ENCODE measurements at regions not wholly inside any gene's neighbourhood (a gene's known extent, or its start where the extent isn't known, plus 50 kb on each side); places are given as distances from the start of the nearest gene placed in this dataset.

- no peaks in the 10 kb centered on the region for H3K36me3 ChIP-seq (ENCODE audit: control insufficient read depth in 1 of 2, insufficient read depth in 2 of 2, low read length in 2 of 2)
- H3K4me3 ChIP-seq (ENCODE audit: low read depth in 1 of 2, low read length in 2 of 2) = no peak overlapping the region
- no peaks in the 10 kb centered on the region for H3K27me3 ChIP-seq (ENCODE audit: low read depth, low read length)
- H3K27ac ChIP-seq (ENCODE audit: low read length) = no peak overlapping the region
- H3K9me3 ChIP-seq (ENCODE audit: control insufficient read depth in 1 of 2, low read length in 2 of 2) = no peaks in the 10 kb centered on the region
- no peaks in the 10 kb centered on the region for H3K4me1 ChIP-seq (ENCODE audit: control insufficient read depth in 1 of 2, insufficient read depth in 2 of 2, low read length in 2 of 2)
These were observed 484.9 kb downstream of the GPAM start for GRCh38 chr10:111698711-111699110.

DNA sequence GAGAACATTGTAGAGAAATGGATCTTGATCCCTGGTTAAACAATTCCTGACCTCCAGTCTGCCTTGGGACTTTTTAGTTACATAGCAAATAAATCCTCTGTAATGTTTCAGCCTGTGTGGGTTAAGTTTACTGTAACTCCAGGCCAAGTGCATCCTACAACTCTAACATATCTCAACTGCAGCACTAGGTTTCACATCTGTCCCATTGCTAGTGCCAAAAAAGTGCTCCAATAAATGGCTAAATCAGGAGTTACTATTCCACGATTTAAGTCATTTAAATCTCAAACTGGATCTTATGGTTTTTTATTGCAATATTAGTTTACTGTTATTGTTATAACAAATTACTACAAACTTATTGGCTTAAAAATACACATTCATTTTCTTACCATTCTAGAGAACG is 479.6 kb downstream of the GPAM start:
- no peaks in the 10 kb centered on the region for H3K4me1 ChIP-seq (ENCODE audit: control insufficient read depth in 1 of 2, insufficient read depth in 2 of 2, low read length in 2 of 2)
- no peaks in the 10 kb centered on the region for H3K36me3 ChIP-seq (ENCODE audit: control insufficient read depth in 1 of 2, insufficient read depth in 2 of 2, low read length in 2 of 2)
- H3K9me3 ChIP-seq (ENCODE audit: control insufficient read depth in 1 of 2, low read length in 2 of 2) = no peaks in the 10 kb centered on the region
- H3K4me3 ChIP-seq (ENCODE audit: low read depth in 1 of 2, low read length in 2 of 2) = no peak overlapping the region
- H3K27ac ChIP-seq (ENCODE audit: low read length) = no peak overlapping the region
- no peaks in the 10 kb centered on the region for H3K27me3 ChIP-seq (ENCODE audit: low read depth, low read length)

GRCh38 chr10:111705021-111705420 is 478.5 kb downstream of the GPAM start:
- Histone ChIP-seq H3K4me1 (ENCODE audit: control insufficient read depth in 1 of 2, insufficient read depth in 2 of 2, low read length in 2 of 2) (no peaks in the 10 kb centered on the region), H3K27ac (ENCODE audit: low read length) (no peak overlapping the region), H3K36me3 (ENCODE audit: control insufficient read depth in 1 of 2, insufficient read depth in 2 of 2, low read length in 2 of 2) (no peaks in the 10 kb centered on the region), H3K9me3 (ENCODE audit: control insufficient read depth in 1 of 2, low read length in 2 of 2) (no peaks in the 10 kb centered on the region), H3K4me3 (ENCODE audit: low read depth in 1 of 2, low read length in 2 of 2) (no peak overlapping the region), H3K27me3 (ENCODE audit: low read depth, low read length) (no peaks in the 10 kb centered on the region)

DNA sequence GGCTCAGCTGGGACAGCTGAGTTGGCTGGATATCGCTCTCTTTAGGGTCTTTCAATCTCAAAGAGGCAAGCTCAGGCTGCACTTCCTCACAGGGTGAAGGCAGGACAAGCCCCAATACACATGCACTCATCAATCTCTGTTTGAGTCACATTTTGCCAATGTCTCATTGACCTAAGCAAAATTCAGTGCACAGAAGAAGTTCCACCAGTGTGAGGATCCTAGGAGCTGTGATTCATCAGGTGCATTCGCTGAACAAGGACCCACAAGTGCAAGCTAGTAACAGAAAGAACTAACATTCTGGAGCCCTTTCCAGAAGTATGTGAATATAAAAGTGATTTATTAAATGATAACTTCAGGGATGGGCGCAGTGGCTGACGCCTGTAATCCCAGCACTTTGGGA is 477.2 kb downstream of the GPAM start:
- Histone ChIP-seq H3K27me3 (ENCODE audit: low read depth, low read length) (no peaks in the 10 kb centered on the region), H3K36me3 (ENCODE audit: control insufficient read depth in 1 of 2, insufficient read depth in 2 of 2, low read length in 2 of 2) (no peaks in the 10 kb centered on the region), H3K4me3 (ENCODE audit: low read depth in 1 of 2, low read length in 2 of 2) (no peak overlapping the region), H3K4me1 (ENCODE audit: control insufficient read depth in 1 of 2, insufficient read depth in 2 of 2, low read length in 2 of 2) (no peaks in the 10 kb centered on the region), H3K27ac (ENCODE audit: low read length) (no peak overlapping the region), H3K9me3 (ENCODE audit: control insufficient read depth in 1 of 2, low read length in 2 of 2) (no peaks in the 10 kb centered on the region)

DNA sequence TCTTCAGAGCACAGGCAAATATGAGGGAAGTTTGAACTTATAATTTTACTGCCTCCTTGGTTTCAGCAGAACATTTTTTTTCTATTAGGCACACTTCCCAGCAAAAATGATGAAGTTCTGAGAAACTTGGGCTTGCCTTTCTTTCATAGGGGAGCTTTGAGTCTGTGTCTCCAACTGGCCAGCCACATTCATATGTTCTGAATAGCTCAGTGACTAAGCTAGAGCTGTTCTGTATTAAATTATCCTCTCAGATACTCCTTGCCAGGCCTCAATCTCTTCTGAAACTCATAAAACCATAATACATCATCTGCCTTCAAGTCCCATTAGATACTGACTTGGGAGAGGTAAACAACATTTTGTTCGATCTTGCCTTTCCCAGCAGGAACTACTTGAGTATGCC is 476.5 kb downstream of the GPAM start:
- H3K27me3 ChIP-seq (ENCODE audit: low read depth, low read length) = no peaks in the 10 kb centered on the region
- H3K9me3 ChIP-seq (ENCODE audit: control insufficient read depth in 1 of 2, low read length in 2 of 2) = no peaks in the 10 kb centered on the region
- no peaks in the 10 kb centered on the region for H3K36me3 ChIP-seq (ENCODE audit: control insufficient read depth in 1 of 2, insufficient read depth in 2 of 2, low read length in 2 of 2)
- H3K4me1 ChIP-seq (ENCODE audit: control insufficient read depth in 1 of 2, insufficient read depth in 2 of 2, low read length in 2 of 2) = no peaks in the 10 kb centered on the region
- H3K4me3 ChIP-seq (ENCODE audit: low read depth in 1 of 2, low read length in 2 of 2) = no peak overlapping the region
- no peak overlapping the region for H3K27ac ChIP-seq (ENCODE audit: low read length)

GRCh38 chr10:111709603-111710002 is 474.0 kb downstream of the GPAM start:
- Histone ChIP-seq H3K27me3 (ENCODE audit: low read depth, low read length) (no peaks in the 10 kb centered on the region), H3K27ac (ENCODE audit: low read length) (no peak overlapping the region), H3K36me3 (ENCODE audit: control insufficient read depth in 1 of 2, insufficient read depth in 2 of 2, low read length in 2 of 2) (no peaks in the 10 kb centered on the region)

DNA sequence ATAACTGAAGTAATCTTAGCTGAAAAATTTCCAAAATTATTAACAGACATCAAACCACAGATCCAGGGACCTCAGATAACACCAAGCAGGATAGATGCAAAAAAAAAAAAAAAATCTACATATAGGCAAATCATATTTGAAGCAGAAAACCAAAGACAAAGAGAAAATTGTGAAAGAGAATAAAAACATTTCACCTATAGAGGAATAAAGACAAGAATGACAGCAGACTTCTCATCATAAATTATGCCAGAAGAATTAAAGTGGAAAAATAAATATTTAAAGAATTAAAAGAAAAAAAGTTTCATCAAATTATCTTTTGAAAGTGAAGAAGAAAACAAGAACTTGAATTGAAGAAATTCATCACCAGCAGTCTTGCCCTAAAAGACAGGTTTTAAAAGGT is 467.5 kb downstream of the GPAM start:
- Histone ChIP-seq H3K9me3 (ENCODE audit: control insufficient read depth in 1 of 2, low read length in 2 of 2) (peaks cover 4 to 32% of the 10 kb centered on the region in 2 donors), H3K4me3 (ENCODE audit: low read depth in 1 of 2, low read length in 2 of 2) (no peak overlapping the region), H3K27ac (ENCODE audit: low read length) (no peak overlapping the region), H3K4me1 (ENCODE audit: control insufficient read depth in 1 of 2, insufficient read depth in 2 of 2, low read length in 2 of 2) (no peaks in the 10 kb centered on the region), H3K36me3 (ENCODE audit: control insufficient read depth in 1 of 2, insufficient read depth in 2 of 2, low read length in 2 of 2) (no peaks in the 10 kb centered on the region), H3K27me3 (ENCODE audit: low read depth, low read length) (no peaks in the 10 kb centered on the region)

More at GRCh38 chr10:111709603-111710002, 474.0 kb downstream of the GPAM start:
- Histone ChIP-seq H3K4me1 (ENCODE audit: control insufficient read depth in 1 of 2, insufficient read depth in 2 of 2, low read length in 2 of 2) (no peaks in the 10 kb centered on the region), H3K4me3 (ENCODE audit: low read depth in 1 of 2, low read length in 2 of 2) (no peak overlapping the region), H3K9me3 (ENCODE audit: control insufficient read depth in 1 of 2, low read length in 2 of 2) (peaks cover 0 to 12% of the 10 kb centered on the region in 2 donors)

- Histone ChIP-seq H3K36me3 (ENCODE audit: control insufficient read depth in 1 of 2, insufficient read depth in 2 of 2, low read length in 2 of 2) (no peaks in the 10 kb centered on the region), H3K27me3 (ENCODE audit: low read depth, low read length) (no peaks in the 10 kb centered on the region), H3K4me3 (ENCODE audit: low read depth in 1 of 2, low read length in 2 of 2) (no peak overlapping the region), H3K27ac (ENCODE audit: low read length) (no peak overlapping the region), H3K9me3 (ENCODE audit: control insufficient read depth in 1 of 2, low read length in 2 of 2) (peaks cover 0 to 1% of the 10 kb centered on the region in 2 donors), H3K4me1 (ENCODE audit: control insufficient read depth in 1 of 2, insufficient read depth in 2 of 2, low read length in 2 of 2) (no peaks in the 10 kb centered on the region)
These were observed 459.4 kb downstream of the GPAM start for GRCh38 chr10:111724121-111724520.

DNA sequence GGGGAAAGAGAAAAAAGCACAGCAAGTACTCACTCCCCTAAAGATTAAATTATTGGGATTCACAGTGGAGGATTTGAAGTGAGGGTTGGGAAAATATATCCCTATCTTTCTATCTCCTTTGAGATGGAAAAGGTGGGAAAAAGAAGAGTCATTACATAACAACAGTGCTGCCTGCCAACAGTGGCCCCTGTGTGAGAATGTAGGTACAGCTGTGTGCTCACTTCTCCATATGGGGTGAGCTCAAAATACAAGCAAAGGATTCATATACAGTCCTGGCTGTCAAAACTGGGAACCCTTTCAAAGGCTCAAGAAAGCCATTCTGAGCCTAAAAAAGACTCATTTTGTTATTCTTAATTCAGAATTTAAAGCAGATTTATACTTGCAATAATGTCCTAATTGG is 458.5 kb downstream of the GPAM start:
- no peaks in the 10 kb centered on the region for H3K27me3 ChIP-seq (ENCODE audit: low read depth, low read length)
- no peaks in the 10 kb centered on the region for H3K36me3 ChIP-seq (ENCODE audit: control insufficient read depth in 1 of 2, insufficient read depth in 2 of 2, low read length in 2 of 2)
- no peaks in the 10 kb centered on the region for H3K9me3 ChIP-seq (ENCODE audit: control insufficient read depth in 1 of 2, low read length in 2 of 2)
- H3K4me3 ChIP-seq (ENCODE audit: low read depth in 1 of 2, low read length in 2 of 2) = no peak overlapping the region
- no peak overlapping the region for H3K27ac ChIP-seq (ENCODE audit: low read length)
- H3K4me1 ChIP-seq (ENCODE audit: control insufficient read depth in 1 of 2, insufficient read depth in 2 of 2, low read length in 2 of 2) = no peaks in the 10 kb centered on the region

- H3K9me3 ChIP-seq (ENCODE audit: control insufficient read depth in 1 of 2, low read length in 2 of 2) = no peaks in the 10 kb centered on the region
- H3K27ac ChIP-seq (ENCODE audit: low read length) = no peak overlapping the region
- H3K36me3 ChIP-seq (ENCODE audit: control insufficient read depth in 1 of 2, insufficient read depth in 2 of 2, low read length in 2 of 2) = no peaks in the 10 kb centered on the region
- no peak overlapping the region for H3K4me3 ChIP-seq (ENCODE audit: low read depth in 1 of 2, low read length in 2 of 2)
- no peaks in the 10 kb centered on the region for H3K27me3 ChIP-seq (ENCODE audit: low read depth, low read length)
- no peaks in the 10 kb centered on the region for H3K4me1 ChIP-seq (ENCODE audit: control insufficient read depth in 1 of 2, insufficient read depth in 2 of 2, low read length in 2 of 2)
These were observed 451.3 kb downstream of the GPAM start for GRCh38 chr10:111732166-111732785.

GRCh38 chr10:111739125-111739873 is 444.3 kb downstream of the GPAM start:
- Histone ChIP-seq H3K4me3 (ENCODE audit: low read depth in 1 of 2, low read length in 2 of 2) (no peak overlapping the region), H3K9me3 (ENCODE audit: control insufficient read depth in 1 of 2, low read length in 2 of 2) (no peaks in the 10 kb centered on the region), H3K36me3 (ENCODE audit: control insufficient read depth in 1 of 2, insufficient read depth in 2 of 2, low read length in 2 of 2) (no peaks in the 10 kb centered on the region), H3K27ac (ENCODE audit: low read length) (no peak overlapping the region), H3K4me1 (ENCODE audit: control insufficient read depth in 1 of 2, insufficient read depth in 2 of 2, low read length in 2 of 2) (no peaks in the 10 kb centered on the region), H3K27me3 (ENCODE audit: low read depth, low read length) (no peaks in the 10 kb centered on the region)

DNA sequence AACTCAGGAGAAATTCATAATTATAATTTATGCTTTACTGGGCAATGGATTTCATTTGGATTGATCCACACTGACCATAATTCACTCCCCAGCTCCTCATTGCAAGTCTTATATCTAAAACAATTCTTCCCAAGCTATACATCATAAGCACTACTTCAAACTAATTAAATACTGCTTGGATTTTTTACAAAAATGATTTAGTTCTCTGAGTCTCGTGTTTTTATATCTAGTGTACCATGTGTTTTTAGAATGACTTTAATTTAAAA is 443.8 kb downstream of the GPAM start:
- Histone ChIP-seq H3K36me3 (ENCODE audit: control insufficient read depth in 1 of 2, insufficient read depth in 2 of 2, low read length in 2 of 2) (no peaks in the 10 kb centered on the region), H3K27me3 (ENCODE audit: low read depth, low read length) (no peaks in the 10 kb centered on the region), H3K4me1 (ENCODE audit: control insufficient read depth in 1 of 2, insufficient read depth in 2 of 2, low read length in 2 of 2) (no peaks in the 10 kb centered on the region), H3K27ac (ENCODE audit: low read length) (no peak overlapping the region), H3K4me3 (ENCODE audit: low read depth in 1 of 2, low read length in 2 of 2) (no peak overlapping the region), H3K9me3 (ENCODE audit: control insufficient read depth in 1 of 2, low read length in 2 of 2) (no peaks in the 10 kb centered on the region)
